Testis (tissue), 2 donors: ENCODE measurements at regions not wholly inside any gene's neighbourhood (a gene's known extent, or its start where the extent isn't known, plus 50 kb on each side); places are given as distances from the start of the nearest gene placed in this dataset.

Experiments
- DNase-seq: peaks from one replicate; pipeline ENCODE4 v3.0.0-alpha.2; 2019
- H3K27ac ChIP-seq, 2 donors: fragments of 200-600 bp; sonication (generic); one replicate each; pipeline ENCODE4 v1.5.1; 2019
- H3K27me3 ChIP-seq: fragments of 200-600 bp; sonication (generic); one replicate; pipeline ENCODE4 v1.5.1; 2019
- H3K36me3 ChIP-seq: fragments of 200-600 bp; sonication (generic); one replicate; pipeline ENCODE4 v1.5.1; 2017; ENCODE audit warnings: low read depth; ENCODE audit errors: missing control alignments
- H3K4me1 ChIP-seq: fragments of 200-600 bp; sonication (generic); one replicate; pipeline ENCODE4 v1.5.1; 2019
- H3K4me3 ChIP-seq, 2 donors: fragments of 200-600 bp; sonication (generic); one replicate each; pipeline ENCODE4 v1.5.1; 2017 to 2019
- H3K9me3 ChIP-seq: fragments of 200-600 bp; sonication (generic); one replicate; pipeline ENCODE4 v1.5.1; 2017
- POLR2A ChIP-seq: fragments of 450-650 bp; IDR thresholded peaks from one replicate; pipeline ENCODE4 v1.6.1; 2017; ENCODE audit warnings: antibody characterized with exemption, mild to moderate bottlenecking, moderate library complexity
- WGBS, 2 donors: methylation state at CpG; one replicate each; pipeline ENCODE4 v1.1.5; 2018; 5-methylcytosine and 5-hydroxymethylcytosine counted together
- intact Hi-C: fragments of 100-400 bp; cut with DNase I; formaldehyde crosslinking; loops from one replicate; pipeline ENCODE4 v1.15.1; 2023; ENCODE audit warnings: low total_unique reads
- TF ChIP-seq, protein P1 (sequence below), 3 experiments: fragments of 450-650 bp in 2 of 3; fragments of 200-600 bp in 1 of 3; sonication (generic) in 1 of 3; IDR thresholded peaks; one replicate each; pipeline ENCODE4 v1.5.1; 2016 to 2019; ENCODE audit warnings: antibody characterized with exemption in 3 of 3, mild to moderate bottlenecking in 2 of 3, moderate library complexity in 1 of 3

DNA sequence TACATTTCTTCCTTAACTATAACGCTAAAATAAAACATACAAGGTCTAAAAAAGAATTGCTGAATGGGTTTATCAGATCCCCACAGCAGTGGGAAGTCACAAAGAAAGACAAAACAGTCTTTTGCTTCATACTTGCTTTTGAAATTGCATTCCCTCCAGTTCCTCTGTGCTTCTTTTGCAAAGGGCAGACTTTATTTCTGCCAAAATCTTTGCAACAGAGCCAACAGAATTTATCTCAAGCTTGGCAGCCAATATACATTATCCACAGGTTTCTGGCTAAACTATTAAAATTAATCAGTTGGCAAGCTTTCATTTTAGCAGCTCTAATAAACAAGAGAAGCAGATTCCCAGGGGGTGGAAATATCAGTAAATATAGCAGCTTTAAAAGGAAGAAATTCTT lies 378.9 kb upstream of the CA10 start:
- Histone ChIP-seq H3K27me3 (no peaks in the 10 kb centered on the region), H3K27ac (no peak overlapping the region), H3K4me3 (no peak overlapping the region), H3K36me3 (no peaks in the 10 kb centered on the region), H3K4me1 (no peaks in the 10 kb centered on the region), H3K9me3 (no peaks in the 10 kb centered on the region)
- intact Hi-C loops = no loop called here
- 24 to 32% methylated on average over 1 of the region's 1 CpG for WGBS, 2 donors
- TF ChIP-seq, protein P1, sequence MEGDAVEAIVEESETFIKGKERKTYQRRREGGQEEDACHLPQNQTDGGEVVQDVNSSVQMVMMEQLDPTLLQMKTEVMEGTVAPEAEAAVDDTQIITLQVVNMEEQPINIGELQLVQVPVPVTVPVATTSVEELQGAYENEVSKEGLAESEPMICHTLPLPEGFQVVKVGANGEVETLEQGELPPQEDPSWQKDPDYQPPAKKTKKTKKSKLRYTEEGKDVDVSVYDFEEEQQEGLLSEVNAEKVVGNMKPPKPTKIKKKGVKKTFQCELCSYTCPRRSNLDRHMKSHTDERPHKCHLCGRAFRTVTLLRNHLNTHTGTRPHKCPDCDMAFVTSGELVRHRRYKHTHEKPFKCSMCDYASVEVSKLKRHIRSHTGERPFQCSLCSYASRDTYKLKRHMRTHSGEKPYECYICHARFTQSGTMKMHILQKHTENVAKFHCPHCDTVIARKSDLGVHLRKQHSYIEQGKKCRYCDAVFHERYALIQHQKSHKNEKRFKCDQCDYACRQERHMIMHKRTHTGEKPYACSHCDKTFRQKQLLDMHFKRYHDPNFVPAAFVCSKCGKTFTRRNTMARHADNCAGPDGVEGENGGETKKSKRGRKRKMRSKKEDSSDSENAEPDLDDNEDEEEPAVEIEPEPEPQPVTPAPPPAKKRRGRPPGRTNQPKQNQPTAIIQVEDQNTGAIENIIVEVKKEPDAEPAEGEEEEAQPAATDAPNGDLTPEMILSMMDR (IDR thresholded peaks at IDR 0.05) = no peak
- TF ChIP-seq POLR2A = no peak
- no peak for DNase-seq

DNA sequence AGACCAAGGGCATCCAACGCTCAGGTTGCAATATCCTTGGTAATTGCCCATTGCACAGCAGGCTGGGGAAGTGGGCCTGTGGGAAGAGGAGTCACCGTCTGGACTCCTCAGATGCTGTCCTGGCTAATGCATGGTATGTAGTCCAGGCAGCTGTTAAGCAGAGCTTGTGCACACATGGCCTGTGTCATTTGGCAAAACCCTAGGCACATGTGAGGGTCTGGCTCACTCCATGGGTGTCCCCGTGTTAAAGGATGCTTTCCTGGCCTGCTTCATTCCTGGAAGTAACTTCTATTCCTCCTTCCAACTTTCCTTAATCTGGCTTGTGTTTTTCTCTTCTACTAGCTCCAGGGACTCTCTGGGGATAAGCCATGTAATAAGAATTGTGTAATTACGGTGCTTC lies 378.0 kb upstream of the CA10 start:
- Histone ChIP-seq H3K4me3 (no peak overlapping the region), H3K36me3 (no peaks in the 10 kb centered on the region), H3K27ac (no peak overlapping the region), H3K27me3 (no peaks in the 10 kb centered on the region), H3K4me1 (no peaks in the 10 kb centered on the region), H3K9me3 (no peaks in the 10 kb centered on the region)
- 51 to 64% methylated on average over 4 of the region's 4 CpGs for WGBS, 2 donors
- peak; percentile 66 for DNase-seq
- TF ChIP-seq, protein P1 (IDR thresholded peaks at IDR 0.05) = no peak
- TF ChIP-seq POLR2A = no peak
- intact Hi-C loops = no loop called here

GRCh38 chr17:52532373-52532772 lies 373.9 kb upstream of the CA10 start:
- TF ChIP-seq, protein P1 (IDR thresholded peaks at IDR 0.05) = no peak
- no peak for TF ChIP-seq POLR2A
- H3K4me1 ChIP-seq = no peaks in the 10 kb centered on the region
- H3K27ac ChIP-seq = no peak overlapping the region
- no peak overlapping the region for H3K4me3 ChIP-seq
- H3K9me3 ChIP-seq = no peaks in the 10 kb centered on the region
- intact Hi-C loops = no loop called here
- no peak for DNase-seq
- no peaks in the 10 kb centered on the region for H3K27me3 ChIP-seq
- no peaks in the 10 kb centered on the region for H3K36me3 ChIP-seq
- whole genome bisulfite sequencing, 2 donors = 70 to 85% methylated on average over 4 of the region's 4 CpGs

- H3K4me3 ChIP-seq = no peak overlapping the region
- H3K27me3 ChIP-seq = no peaks in the 10 kb centered on the region
- intact Hi-C loops = no loop called here
- WGBS, 2 donors = 81 to 90% methylated on average over 3 of the region's 3 CpGs
- no peak overlapping the region for H3K27ac ChIP-seq
- TF ChIP-seq POLR2A = no peak
- TF ChIP-seq, protein P1 (IDR thresholded peaks at IDR 0.05) = no peak
- DNase-seq = no peak
- H3K9me3 ChIP-seq = no peaks in the 10 kb centered on the region
- no peaks in the 10 kb centered on the region for H3K36me3 ChIP-seq
- peaks cover 3% of the 10 kb centered on the region for H3K4me1 ChIP-seq
These were observed 365.7 kb upstream of the CA10 start for GRCh38 chr17:52524096-52524637.

GRCh38 chr17:52517176-52517575 lies 358.7 kb upstream of the CA10 start:
- Histone ChIP-seq H3K4me1 (no peaks in the 10 kb centered on the region), H3K27me3 (no peaks in the 10 kb centered on the region), H3K27ac (no peak overlapping the region), H3K9me3 (no peaks in the 10 kb centered on the region), H3K4me3 (no peak overlapping the region), H3K36me3 (no peaks in the 10 kb centered on the region)
- no peak for DNase-seq
- intact Hi-C loops = no loop called here
- TF ChIP-seq POLR2A = no peak
- TF ChIP-seq, protein P1 (IDR thresholded peaks at IDR 0.05) = no peak
